NCI-H524 (cell line): ENCODE measurements at regions not wholly inside any gene's neighbourhood (a gene's known extent, or its start where the extent isn't known, plus 50 kb on each side); places are given as distances from the start of the nearest gene placed in this dataset.
"Not testable (repeated sequence)": the region's sequence is repeated elsewhere in the genome, so short reads cannot be mapped to it uniquely, and the experiment has no call there.

Experiments used
- DNase-seq, 2 experiments: peaks; one replicate each; lab custom pipeline; 2025; lab: John Stamatoyannopoulos, UW

DNA sequence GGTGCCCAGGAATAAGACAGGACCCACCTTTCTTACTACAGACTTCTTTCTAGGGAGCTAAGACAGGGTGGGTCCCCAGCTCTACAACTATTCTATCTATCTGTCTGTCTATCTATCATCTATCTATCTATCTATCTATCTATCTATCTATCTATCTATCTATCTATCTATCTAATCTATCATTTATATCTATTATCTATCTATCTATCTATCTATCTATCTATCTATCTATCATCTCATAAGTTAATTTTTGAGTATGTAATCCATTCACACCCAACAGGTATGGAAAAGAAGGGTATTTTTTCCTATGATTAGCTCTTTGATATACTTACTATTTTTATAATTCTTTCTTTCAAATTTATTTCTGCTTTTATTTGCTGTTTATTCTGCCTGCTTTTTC is 55.9 kb downstream of the BAMBI start:
- DNase-seq = no peak

DNA sequence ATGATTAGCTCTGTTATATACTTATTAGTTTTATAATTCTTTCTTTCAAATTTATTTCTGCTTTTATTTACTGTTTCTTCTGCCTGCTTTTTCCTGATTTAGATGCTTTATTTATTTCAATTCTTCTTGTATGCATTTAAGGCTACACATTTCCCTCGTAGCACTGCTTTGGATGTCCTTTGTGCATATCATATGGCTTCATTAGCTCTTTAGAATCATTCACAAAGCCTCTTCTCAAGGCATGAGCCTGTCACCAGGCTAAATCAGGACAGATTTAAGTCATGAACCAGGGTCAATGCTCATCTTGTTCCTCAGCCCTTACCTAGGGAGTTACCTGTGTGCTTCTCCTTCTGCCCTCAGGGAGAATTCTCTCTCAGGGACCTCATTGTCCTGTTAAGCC is 56.3 kb downstream of the BAMBI start:
- no peak for DNase-seq

DNA sequence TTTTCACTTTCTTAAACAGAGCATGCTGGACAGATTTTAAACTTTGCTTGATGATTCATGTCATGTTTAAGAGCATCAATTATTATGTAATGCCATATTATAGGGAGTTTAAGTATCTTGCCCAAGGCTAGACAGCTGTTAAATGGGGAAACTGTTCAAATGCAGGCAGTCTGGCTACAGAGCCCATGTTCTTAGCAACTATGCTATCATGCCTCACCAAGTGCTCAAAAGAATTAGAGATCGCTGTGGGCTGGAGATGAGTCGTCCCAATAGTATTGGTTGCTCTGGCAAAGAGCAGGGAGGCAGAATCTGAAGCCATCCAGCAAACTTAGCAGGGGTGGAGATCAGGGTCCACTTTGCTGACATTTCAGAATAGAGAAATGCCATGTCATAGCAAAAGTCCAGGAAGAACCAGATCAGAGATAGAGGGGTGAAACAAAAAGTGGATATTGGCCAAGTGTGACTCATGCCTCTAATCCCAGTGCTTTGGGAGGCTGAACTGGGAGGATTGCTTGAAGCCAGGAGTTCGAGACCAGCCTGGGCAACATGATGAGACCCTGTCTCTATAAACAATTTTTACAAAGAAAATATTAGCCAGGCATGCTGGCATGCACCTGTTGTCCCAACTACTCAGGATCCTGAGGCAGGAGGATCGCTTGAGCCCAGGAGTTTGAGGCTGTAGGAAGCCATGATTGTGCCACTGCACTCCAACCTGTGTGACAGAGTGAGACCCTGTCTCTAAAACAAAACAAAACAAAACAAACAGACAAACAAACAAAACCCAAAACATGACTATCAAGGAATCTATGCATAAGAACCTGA is 57.8 kb downstream of the BAMBI start:
- no peak for DNase-seq

DNA sequence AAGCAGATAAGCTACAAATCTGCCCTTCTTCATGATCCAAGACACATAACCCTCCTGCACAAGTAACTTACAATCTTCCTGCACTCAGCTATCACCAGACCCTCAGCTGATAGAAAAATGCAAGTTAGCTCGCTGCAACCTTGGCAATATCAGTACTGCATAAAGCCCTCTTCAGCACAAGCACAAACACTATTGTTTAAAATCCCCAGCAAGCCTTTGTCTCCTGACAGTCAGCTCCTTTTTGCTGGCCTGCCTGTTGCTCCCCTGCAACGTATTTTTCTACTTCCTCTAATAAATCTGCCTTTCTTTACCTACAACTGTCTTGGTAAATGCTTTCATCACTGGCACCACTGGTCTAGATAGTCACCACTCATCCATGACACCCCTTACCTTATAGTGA is 59.8 kb downstream of the BAMBI start:
- no peak for DNase-seq

DNA sequence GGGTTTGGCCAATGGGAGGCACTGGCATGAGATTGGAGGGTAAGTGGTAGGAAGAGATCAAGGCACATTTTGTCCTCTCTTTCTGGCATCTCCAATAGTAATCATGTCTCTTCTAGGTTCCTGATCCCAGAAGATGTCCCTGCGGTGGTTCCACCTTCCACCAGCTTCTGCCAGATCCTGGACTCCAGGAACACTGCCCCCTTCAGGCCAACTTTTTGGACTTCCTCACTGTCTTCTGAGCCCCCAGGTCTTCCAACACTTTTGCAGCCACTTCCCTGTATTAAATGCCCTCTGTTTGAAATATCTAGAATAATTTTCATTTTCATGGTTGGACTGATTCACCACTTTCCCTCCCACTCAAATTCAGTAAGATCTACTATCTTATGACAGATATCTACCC is 60.9 kb downstream of the BAMBI start:
- DNase-seq = no peak

DNA sequence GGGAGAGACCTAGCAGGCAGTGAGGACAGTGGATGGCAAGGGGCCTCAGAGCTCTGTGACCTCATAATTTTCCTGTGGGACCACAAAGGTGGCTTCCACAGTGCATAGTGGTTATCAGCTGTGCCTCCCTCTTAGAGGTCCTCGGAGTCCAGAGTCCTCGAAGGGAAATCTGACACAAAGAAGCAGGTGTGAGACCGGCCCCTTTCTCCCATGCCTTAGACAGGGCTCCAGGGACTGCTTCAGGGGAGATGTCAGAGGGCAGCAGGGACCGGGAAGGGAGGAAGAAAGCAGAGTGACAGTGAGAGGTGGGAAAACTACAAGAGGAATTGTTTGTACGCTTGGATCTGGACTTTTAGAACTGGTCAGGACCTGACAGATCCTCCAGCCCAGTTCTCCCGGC is 66.3 kb downstream of the BAMBI start:
- DNase-seq = no peak

DNA sequence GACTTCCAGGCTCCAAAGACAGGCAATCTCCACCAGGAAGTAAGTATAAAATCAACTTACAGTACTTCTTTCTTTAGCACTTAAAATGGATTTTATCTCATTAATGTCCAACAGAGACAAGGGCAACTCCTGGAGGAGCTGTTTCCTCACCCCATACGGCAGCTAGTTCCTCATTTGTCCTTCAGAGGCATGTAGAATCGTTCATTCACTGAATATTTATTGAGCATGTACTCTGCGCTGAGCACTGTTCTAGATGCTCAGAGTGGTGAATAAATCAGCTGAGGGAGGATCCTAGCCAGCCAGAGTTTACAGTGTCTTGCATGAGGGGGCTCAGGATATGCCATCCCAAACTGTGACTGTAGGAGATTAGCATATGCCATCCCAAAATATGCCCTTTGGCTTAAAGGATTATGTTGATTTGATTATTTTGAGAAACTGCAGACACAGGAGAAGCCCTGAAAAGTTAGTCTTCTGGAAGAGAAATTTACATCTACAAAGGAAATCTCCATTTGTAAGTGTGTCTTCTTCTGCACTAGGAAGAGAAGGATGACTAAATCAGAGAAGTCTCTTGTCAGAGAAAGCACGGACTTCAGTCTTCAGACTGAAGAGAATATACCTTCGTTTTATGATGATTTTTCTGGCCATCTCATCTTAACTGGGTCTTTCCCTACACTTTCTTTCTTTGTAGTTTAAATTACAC is 66.9 kb downstream of the BAMBI start:
- no peak for DNase-seq

DNA sequence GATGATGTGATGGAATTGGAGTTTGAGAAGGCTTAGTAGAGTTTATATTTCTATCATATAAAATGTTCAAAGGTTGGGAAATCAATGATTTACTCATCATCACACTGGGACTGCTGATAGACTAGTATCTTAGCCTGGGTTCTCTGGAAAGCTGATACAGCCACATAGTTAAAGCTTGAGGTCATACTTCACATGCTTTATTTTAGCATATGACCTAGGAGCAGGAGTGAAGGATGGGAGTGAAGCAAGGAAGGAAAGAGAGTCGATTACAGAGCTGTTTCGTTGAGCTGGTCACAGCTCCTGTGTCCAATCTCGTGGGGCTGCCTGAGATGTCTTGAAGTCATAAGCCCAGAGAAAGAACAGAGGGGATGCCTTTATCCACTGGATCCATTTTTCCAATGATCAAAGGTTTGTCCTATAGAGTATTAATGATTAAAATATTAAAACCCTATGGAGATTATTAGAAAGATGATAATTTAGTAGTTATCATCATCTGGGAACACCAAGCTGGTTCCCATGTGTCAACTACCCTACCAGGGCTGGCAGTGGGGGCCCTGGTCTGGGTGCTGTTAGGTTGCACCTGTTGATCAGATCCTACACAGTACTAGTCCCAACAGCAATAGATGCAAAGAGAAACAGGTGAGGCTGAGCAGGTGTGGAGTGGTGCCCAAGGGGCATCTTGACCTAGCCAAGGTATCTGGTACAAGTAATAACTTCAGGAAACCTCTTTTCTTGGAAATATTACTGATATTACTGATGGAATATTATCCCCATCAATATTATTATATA is 77.8 kb downstream of the BAMBI start:
- DNase-seq = no peak

DNA sequence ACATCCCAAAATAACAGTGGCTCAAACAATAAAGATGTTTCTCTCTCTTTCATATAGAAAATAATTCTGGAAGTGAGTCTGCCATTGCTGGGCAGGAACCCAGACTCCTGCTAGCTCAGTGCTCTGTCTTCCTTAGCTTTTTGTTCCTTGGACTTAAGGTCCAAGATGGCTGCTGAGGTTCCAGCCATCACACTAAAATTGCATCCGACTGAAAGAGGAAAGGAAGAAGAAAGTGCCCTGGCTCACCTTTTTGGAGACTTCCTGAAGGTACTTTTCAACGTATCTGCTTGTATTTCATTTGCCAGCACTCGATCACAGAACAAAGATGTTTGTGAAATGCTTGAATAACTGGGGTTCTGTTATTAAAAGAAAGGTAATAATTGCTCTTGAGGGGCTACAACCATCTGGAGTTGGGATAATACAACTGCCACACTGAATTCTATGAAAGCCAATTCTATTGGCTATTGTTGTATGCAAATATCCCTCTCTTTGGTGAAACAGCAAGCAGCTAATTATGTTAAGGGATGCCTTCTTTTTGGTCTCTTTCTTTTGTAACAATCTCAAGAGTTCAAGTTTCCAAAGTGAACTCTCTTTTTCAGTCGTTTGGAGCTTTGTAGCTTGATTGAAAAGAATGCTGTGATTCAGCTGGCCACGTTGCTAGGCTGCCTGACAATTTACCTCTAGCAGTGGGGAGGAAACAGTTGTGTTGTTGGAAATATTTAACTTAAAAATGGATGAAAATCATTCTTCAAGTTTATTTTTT is 83.9 kb downstream of the BAMBI start:
- DNase-seq = no peak

DNA sequence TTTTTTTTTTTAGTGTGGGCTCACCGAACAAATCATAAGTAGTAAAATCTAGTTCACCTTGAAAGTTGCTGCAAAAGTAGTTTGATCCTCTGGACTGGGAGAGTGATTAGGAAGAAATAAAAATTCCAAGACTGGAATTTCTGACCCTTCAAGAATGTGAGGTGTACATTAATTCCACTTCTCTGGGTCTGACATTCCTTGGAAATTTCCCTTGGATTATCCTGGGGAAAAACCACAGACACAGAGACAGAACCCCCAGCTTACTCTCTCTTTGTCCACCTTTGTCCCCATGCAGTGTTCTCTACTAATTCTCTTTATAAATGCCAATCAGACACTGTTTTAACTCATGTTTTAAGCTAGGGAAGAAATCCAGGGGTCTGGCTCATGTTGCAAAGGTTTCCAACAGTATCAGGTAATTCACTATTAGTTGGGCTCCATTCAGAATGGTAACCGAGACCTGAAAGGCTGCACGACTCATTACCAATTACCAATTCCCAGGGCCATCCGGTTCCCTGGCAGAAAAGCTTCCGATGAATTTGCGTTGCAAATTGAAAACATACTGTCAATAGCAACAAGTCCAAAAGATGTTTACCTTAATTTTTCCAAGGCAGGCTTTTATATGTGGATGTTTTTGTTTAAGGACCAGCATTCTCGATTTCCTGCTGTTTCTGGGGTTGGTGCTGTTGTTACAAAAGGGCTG is 86.3 kb downstream of the BAMBI start:
- DNase-seq = no peak

DNA sequence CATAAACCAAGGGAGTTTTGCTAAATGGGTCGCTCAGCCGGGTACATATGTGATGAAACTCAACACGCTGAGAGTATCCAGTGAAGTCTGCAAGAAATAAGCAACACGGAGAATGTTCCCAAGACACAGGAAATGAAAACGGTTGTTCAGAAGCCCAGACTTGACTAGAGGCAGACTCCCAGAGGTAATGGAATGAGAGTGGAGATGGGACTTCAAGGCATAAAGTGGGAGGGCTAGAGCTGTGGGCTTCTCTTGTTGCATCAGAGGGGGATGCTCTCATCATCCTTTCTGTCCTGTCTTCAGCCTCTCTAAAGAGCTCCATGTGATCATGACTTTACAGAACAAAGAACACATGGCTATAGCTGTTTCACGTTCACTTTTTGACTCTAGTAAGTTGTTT is 88.3 kb downstream of the BAMBI start:
- no peak for DNase-seq

DNA sequence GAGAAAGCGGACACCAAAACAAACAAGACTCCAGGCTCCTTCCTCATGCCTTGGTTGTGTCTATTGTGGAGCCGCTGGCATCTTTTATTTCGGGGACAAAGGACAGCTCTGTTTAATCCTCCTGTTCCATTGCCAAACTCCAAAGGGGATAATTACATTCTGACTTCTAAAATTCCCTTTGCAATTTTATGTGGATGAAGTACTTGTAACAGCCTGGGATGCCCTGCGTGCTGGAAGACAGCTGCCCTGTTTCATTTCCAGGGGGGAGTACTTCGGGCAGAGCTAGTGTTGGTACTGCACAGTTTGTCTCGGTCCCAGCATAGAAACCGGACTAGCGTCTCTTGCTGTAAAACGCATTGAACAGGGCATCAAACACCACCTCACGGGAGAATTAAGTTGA is 90.9 kb downstream of the BAMBI start:
- peak in 1 of 2 experiments; percentile 37 for DNase-seq

DNA sequence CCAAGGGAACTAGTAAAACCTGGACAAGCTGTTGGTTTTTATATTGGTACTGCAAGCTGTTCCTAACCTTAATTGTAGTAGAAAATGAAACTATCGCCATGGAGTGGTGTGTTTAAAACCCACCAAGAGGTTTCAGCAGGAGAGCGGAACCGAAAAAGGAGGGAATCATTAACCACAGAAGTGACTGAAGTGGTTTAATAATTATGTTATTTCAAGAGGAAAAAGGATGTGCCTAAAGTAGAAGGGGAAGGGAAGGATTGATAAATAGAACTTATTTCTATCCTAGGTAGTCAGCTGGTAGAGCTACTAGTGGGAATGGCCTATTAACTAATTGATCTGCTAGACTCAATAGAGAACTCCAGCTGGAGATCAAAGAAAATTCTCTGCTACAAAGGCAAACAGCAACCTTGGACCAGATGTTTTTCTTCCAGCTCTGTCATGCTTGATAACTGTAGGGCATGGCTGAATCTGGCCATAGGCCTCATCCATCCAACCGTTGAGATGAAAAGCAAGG is 91.8 kb downstream of the BAMBI start:
- peak; percentile 25 to 67 for DNase-seq

DNA sequence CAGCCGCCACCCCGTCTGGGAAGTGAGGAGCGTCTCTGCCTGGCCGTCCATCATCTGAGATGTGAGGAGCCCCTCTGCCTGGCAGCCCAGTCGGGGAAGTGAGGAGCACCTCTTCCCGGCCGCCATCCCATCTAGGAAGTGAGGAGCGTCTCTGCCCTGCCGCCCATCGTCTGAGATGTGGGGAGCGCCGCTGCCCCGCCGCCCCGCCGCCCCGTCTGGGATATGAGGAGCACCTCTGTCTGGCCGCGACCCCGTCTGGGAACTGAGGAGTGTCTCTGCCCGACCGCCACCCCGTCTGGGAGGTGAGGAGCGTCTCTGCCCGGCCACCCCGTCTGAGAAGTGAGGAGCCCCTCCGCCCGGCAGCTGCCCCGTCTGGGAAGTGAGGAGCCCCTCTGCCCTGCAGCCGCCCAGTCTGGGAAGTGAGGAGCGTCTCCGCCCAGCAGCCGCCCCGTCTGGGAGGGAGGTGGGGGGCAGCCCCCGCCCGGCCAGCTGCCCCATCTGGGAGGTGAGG is 94.3 kb downstream of the BAMBI start:
- DNase-seq = not testable (repeated sequence)

DNA sequence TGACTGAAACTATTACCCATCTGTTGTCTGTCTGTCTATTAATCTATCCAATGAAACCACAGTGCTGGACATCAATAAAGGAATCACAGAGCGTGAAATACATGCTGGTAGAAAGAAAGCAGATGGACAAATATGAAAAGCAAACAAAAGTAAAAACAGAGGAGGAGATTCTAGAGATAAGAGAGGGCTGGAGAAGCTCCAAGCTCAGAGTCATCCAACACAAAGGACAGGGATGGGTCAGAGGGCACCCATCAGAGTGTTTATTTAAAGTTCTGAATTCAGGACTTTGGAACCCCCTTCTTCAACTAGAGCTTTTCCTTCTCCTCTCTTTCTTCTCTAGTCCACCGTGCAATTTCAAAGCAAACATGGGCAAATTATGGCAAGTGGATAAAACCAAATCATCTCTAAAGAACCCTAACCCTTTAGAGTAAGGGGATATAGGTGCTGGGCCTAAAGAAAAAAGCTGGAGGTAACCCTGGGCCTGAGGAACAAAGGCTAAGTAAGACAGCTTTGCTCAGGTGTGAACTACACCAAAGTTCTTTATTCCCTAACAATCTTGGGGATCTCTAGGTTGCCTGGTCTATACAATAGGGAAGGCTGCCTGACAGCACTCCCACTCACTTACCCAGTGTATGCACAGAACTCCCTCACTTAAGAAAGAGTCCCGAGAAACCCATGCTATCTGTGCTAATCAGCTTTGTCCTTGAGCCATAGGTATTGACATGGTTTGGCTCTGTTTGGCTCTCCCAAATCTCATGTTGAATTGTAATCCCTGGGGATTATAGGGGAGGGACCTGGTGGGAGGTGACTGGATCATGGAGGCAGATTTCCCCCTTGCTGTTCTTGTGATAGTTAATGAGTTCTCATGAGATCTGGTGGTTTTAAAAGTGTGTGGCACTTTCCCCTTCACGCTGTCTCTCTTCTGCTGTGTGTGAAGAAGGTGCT is 97.0 kb downstream of the BAMBI start:
- peak in 1 of 2 experiments; percentile 29 for DNase-seq

DNA sequence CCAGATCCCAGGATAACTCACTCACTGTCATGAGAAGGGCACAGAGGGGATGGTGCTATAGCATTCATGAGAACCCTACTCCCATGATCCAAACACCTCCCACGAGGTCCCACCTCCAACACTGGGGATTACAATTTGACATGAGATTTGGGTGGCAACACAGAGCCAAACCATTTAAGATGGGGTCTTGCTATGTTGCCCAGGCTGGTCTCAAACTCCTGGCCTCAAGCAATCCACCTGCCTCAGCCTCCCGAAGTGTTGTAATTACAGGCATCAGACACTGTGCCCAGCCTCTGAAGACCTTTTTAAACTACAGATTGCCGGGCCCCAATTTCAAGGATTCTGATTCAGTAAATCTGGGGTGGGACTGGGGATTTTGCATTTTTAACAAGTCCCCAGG is 98.5 kb downstream of the BAMBI start:
- DNase-seq = no peak

DNA sequence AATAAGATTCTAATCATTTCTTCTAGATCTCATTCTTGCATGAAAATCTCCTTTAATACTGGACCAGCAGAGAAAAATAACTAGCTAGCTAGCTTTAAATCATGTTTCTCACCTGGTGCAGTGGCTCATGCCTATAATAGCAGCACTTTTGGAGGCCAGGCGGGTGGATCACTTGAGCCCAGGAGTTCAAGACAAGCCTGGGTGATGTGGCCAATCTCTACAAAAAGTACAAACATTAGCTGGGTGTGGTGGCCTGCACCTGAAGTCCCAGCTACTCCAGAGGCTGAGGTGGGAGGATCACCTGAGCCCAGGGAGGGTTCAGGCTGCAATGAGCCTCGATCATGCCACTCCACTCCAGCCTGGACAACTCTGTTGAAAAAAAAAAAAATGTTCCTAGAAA is 99.2 kb downstream of the BAMBI start:
- DNase-seq = no peak

DNA sequence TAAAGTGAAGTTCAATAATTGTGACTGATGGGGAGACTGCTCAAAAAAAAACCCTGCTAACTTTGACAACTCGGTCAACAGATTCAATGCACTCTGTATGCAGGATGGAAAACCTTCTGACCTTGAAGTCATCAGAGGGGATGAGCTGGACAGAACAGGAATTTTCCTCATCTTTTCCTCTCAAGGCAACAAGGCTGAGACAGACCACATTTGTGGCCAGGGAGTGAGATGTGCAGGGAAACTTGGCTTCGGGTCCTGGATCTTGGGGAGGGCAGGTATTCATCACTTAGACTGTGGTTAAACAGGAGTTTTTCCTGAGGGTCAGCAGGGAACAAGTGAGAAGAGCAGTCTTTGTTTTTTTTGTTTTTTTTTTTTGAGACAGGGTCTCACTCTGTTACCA is 100.6 kb downstream of the BAMBI start:
- no peak for DNase-seq

DNA sequence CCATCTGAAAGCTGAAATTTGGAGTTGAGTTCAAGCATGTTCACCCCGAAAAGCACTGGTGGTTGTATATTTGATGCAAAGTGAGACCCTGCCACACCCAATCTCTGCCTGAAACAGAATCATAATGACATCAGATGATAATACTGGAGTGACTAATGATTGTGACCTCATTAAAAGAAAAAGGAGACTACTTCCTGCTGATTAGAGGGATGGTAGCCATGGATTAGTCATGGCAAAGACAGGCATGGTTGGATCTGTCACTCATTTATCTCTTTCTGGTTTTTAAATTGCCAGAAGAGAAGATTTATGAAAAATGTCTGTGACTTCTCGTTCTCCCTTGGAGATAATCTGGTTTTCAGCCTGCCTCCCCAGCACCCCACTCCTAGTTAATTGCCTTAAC is 101.2 kb downstream of the BAMBI start:
- DNase-seq = no peak

DNA sequence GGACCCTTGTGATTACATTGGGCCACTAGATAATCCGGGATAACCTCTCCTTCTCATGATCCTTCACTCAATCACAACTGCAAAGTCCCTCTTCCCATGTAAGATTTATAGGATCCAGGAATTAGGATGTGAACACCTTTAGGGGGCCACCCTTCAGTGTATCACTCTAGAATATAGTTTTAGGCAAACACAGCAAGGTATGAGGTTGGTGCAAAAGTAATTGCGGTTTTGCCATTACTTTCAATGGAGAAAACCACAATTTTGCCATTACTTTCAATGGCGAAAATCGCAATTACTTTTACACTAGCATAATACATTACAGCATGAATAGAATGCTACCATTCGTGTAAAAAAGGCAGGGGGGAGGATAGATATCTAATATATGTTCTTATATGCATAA is 104.0 kb downstream of the BAMBI start:
- no peak for DNase-seq
